ENCODE measurements at regions not wholly inside any gene's neighbourhood (a gene's known extent, or its start where the extent isn't known, plus 50 kb on each side); places are given as distances from the start of the nearest gene placed in this dataset.

- no peak overlapping the region for H3K4me3 Mint-ChIP-seq (ENCODE audit: unreplicated experiment)
- TF ChIP-seq, protein P1, sequence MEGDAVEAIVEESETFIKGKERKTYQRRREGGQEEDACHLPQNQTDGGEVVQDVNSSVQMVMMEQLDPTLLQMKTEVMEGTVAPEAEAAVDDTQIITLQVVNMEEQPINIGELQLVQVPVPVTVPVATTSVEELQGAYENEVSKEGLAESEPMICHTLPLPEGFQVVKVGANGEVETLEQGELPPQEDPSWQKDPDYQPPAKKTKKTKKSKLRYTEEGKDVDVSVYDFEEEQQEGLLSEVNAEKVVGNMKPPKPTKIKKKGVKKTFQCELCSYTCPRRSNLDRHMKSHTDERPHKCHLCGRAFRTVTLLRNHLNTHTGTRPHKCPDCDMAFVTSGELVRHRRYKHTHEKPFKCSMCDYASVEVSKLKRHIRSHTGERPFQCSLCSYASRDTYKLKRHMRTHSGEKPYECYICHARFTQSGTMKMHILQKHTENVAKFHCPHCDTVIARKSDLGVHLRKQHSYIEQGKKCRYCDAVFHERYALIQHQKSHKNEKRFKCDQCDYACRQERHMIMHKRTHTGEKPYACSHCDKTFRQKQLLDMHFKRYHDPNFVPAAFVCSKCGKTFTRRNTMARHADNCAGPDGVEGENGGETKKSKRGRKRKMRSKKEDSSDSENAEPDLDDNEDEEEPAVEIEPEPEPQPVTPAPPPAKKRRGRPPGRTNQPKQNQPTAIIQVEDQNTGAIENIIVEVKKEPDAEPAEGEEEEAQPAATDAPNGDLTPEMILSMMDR (IDR thresholded peaks at IDR 0.05; ENCODE audit: insufficient read depth in 1 of 2, low read depth in 1 of 2, low read length in 1 of 2, severe bottlenecking in 1 of 2, unreplicated experiment in 1 of 2) = no peak
- no peak overlapping the region for H3K4me3 ChIP-seq (ENCODE audit: low read depth, low read length)
- H3K9me3 Mint-ChIP-seq (ENCODE audit: unreplicated experiment) = no peaks in the 10 kb centered on the region
- peaks cover 9% of the 10 kb centered on the region for H3K27me3 Mint-ChIP-seq (ENCODE audit: insufficient read depth, unreplicated experiment)
- ChIA-PET POLR2A (no interaction called here), CTCF (no interaction called here)
- H3K9me3 ChIP-seq = no peaks in the 10 kb centered on the region
- no peaks in the 10 kb centered on the region for H3K36me3 Mint-ChIP-seq (ENCODE audit: insufficient read depth, unreplicated experiment)
- no peaks in the 10 kb centered on the region for H3K36me3 ChIP-seq (ENCODE audit: control insufficient read depth, insufficient read depth, low read length)
- intact Hi-C loops (cut with micrococcal nuclease; ENCODE audit: unreplicated experiment) = no loop called here
- no peak overlapping the region for H3K27ac Mint-ChIP-seq (ENCODE audit: unreplicated experiment)
- H3K27me3 ChIP-seq (replicated peaks; ENCODE audit: control insufficient read depth, insufficient read depth, low read length) = no peaks in the 10 kb centered on the region
- H3K4me1 Mint-ChIP-seq (ENCODE audit: low read depth, unreplicated experiment) = peaks cover 9% of the 10 kb centered on the region
- DNase-seq = no peak
- no TSS peak for BruUV-seq (replicated peaks)
- H3K4me1 ChIP-seq = 0 out of 2 replicates have a peak, but pooled peaks cover 7% of the 10 kb centered on the region
These were observed 207.5 kb upstream of the ST6GAL2 start for GRCh38 chr2:107093426-107093957.

DNA sequence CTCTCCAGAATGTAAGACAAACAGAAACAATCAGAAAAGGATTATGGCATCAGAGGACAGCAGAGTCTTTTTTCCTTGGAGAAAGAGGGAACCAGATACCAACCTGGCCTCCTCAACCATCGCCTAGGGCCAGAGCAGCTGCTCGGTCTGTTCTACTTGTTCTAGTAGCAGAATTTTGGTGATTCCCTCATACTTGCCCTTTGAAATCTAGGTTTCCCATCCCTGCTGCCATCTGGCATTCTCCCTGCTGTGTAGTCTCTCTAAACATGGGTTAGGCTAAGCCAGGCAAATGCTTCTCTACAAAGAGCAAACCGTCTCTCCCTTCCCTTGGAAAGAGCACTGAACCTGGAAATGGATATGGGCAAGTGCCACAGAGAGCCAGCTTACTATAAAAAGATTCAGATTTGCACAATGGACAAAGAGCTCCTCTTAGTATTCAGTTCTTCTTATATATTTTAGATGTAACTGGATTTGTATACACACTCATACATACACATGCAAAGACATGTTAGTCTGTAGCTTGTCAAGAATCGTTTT is 208.6 kb upstream of the ST6GAL2 start:
- H3K27me3 Mint-ChIP-seq (ENCODE audit: insufficient read depth, unreplicated experiment) = peaks cover 9% of the 10 kb centered on the region
- intact Hi-C loops (cut with micrococcal nuclease; ENCODE audit: unreplicated experiment) = no loop called here
- H3K4me1 Mint-ChIP-seq (ENCODE audit: low read depth, unreplicated experiment) = peaks cover 9% of the 10 kb centered on the region
- no peaks in the 10 kb centered on the region for H3K9me3 Mint-ChIP-seq (ENCODE audit: unreplicated experiment)
- Histone ChIP-seq H3K9me3 (no peaks in the 10 kb centered on the region), H3K36me3 (ENCODE audit: control insufficient read depth, insufficient read depth, low read length) (no peaks in the 10 kb centered on the region), H3K4me3 (ENCODE audit: low read depth, low read length) (no peak overlapping the region), H3K27me3 (replicated peaks; ENCODE audit: control insufficient read depth, insufficient read depth, low read length) (no peaks in the 10 kb centered on the region), H3K4me1 (0 out of 2 replicates have a peak, but pooled peaks cover 7% of the 10 kb centered on the region)
- no peaks in the 10 kb centered on the region for H3K36me3 Mint-ChIP-seq (ENCODE audit: insufficient read depth, unreplicated experiment)
- H3K4me3 Mint-ChIP-seq (ENCODE audit: unreplicated experiment) = no peak overlapping the region
- H3K27ac Mint-ChIP-seq (ENCODE audit: unreplicated experiment) = no peak overlapping the region
- ChIA-PET POLR2A (no interaction called here), CTCF (no interaction called here)
- TF ChIP-seq, protein P1 (IDR thresholded peaks at IDR 0.05; ENCODE audit: insufficient read depth in 1 of 2, low read depth in 1 of 2, low read length in 1 of 2, severe bottlenecking in 1 of 2, unreplicated experiment in 1 of 2) = no peak
- DNase-seq = no peak
- no TSS peak for BruUV-seq (replicated peaks)

DNA sequence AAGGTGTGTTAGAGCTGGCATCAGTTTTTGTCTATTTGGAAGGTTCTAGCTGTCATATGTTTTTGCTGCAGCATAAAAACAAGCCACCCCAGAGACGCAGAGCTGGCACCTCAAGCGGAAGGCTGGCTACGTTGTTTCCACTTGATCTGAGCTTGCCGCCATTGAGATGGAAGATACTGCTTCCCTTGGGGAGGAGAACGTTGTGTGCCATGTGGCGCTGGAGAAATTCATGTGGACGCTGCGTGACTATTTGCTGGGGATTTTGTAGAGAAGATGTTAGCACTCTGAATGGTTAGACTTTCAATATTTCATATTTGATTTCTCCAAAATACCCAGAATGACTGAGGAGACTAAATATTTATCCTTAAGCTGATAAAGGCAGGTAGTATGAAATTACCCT is 216.2 kb upstream of the ST6GAL2 start:
- no TSS peak for BruUV-seq (replicated peaks)
- POLR2A ChIA-PET = no interaction called here
- H3K36me3 ChIP-seq (ENCODE audit: control insufficient read depth, insufficient read depth, low read length) = no peaks in the 10 kb centered on the region
- TF ChIP-seq, protein P1 (IDR thresholded peaks at IDR 0.05; ENCODE audit: insufficient read depth in 1 of 2, low read depth in 1 of 2, low read length in 1 of 2, severe bottlenecking in 1 of 2, unreplicated experiment in 1 of 2) = no peak
- Mint-ChIP-seq H3K27me3 (ENCODE audit: insufficient read depth, unreplicated experiment) (peaks cover 8% of the 10 kb centered on the region), H3K9me3 (ENCODE audit: unreplicated experiment) (no peaks in the 10 kb centered on the region), H3K27ac (ENCODE audit: unreplicated experiment) (no peak overlapping the region), H3K4me1 (ENCODE audit: low read depth, unreplicated experiment) (no peaks in the 10 kb centered on the region), H3K4me3 (ENCODE audit: unreplicated experiment) (no peak overlapping the region), H3K36me3 (ENCODE audit: insufficient read depth, unreplicated experiment) (no peaks in the 10 kb centered on the region)
- intact Hi-C loops (cut with micrococcal nuclease; ENCODE audit: unreplicated experiment) = no loop called here
- H3K27me3 ChIP-seq (replicated peaks; ENCODE audit: control insufficient read depth, insufficient read depth, low read length) = no peaks in the 10 kb centered on the region
- H3K9me3 ChIP-seq = no peaks in the 10 kb centered on the region
- CTCF ChIA-PET = no interaction called here
- DNase-seq = no peak
- no peaks in the 10 kb centered on the region for H3K4me1 ChIP-seq
- no peak overlapping the region for H3K4me3 ChIP-seq (ENCODE audit: low read depth, low read length)
